Keratinocyte (primary cell): ENCODE measurements at regions not wholly inside any gene's neighbourhood (a gene's known extent, or its start where the extent isn't known, plus 50 kb on each side); places are given as distances from the start of the nearest gene placed in this dataset.

Source experiments
- CTCF ChIP-seq, 3 experiments: IDR thresholded peaks in 1 of 3; conservative IDR thresholded peaks in 1 of 3; optimal IDR thresholded peaks in 1 of 3; 2 replicates in 2 of 3; 3 replicates in 1 of 3; pipeline versions ENCODE3 to v1.5.1; 2011; ENCODE audit warnings: low read length in 3 of 3, mild to moderate bottlenecking in 3 of 3, moderate library complexity in 2 of 3, control low read depth in 1 of 3, inconsistent platforms in 1 of 3; ENCODE audit not compliant: insufficient read depth in 2 of 3; ENCODE audit errors: extremely low read depth in 1 of 3
- EZH2 ChIP-seq: IDR thresholded peaks from one replicate; pipeline ENCODE4 v1.6.1; 2012; ENCODE audit warnings: inconsistent platforms, mild to moderate bottlenecking, low read length, moderate library complexity

GRCh38 chr4:180665481-180665880 is 1577.7 kb upstream of the TENM3 start:
- no peak for TF ChIP-seq CTCF (optimal IDR thresholded peaks at IDR 0.05 in 1 of 3, IDR thresholded peaks at IDR 0.05 in 1 of 3, conservative IDR thresholded peaks at IDR 0.05 in 1 of 3; ENCODE audit: extremely low read depth in 1 of 3, insufficient read depth in 2 of 3, low read length in 3 of 3)
- no peak for TF ChIP-seq EZH2
